ENCODE measurements at regions not wholly inside any gene's neighbourhood (a gene's known extent, or its start where the extent isn't known, plus 50 kb on each side); places are given as distances from the start of the nearest gene placed in this dataset.

- TF ChIP-seq CTCF (IDR thresholded peaks at IDR 0.05; ENCODE audit: extremely low read depth in 1 of 2, insufficient read depth in 1 of 2, low read depth in 1 of 2, low read length in 2 of 2), result no peak
- no peak for TF ChIP-seq POLR2AphosphoS5 (IDR thresholded peaks at IDR 0.05; ENCODE audit: insufficient read depth, low read depth, low read length)
- TF ChIP-seq EZH2 (IDR thresholded peaks at IDR 0.05; ENCODE audit: borderline replicate concordance, low read depth, low read length, severe bottlenecking), result no peak
- TF ChIP-seq POLR2A (IDR thresholded peaks at IDR 0.05; ENCODE audit: low read depth, low read length), result no peak
- TF ChIP-seq JUN (IDR thresholded peaks at IDR 0.05; ENCODE audit: borderline replicate concordance, insufficient read depth, insufficient read length, low read depth), result no peak
- TF ChIP-seq MAX (IDR thresholded peaks at IDR 0.05; ENCODE audit: insufficient read depth, insufficient read length), result no peak
- TF ChIP-seq FOS (IDR thresholded peaks at IDR 0.05; ENCODE audit: borderline replicate concordance, insufficient read depth, low read length), result no peak
Observed at GRCh38 chr16:80055831-80056230, 455.3 kb upstream of the MAF start.

All from endothelial cell of umbilical vein (primary cell).